VCaP (cell line): ENCODE measurements at regions not wholly inside any gene's neighbourhood (a gene's known extent, or its start where the extent isn't known, plus 50 kb on each side); places are given as distances from the start of the nearest gene placed in this dataset.

Experiments used
- H3K27ac ChIP-seq: fragments of 450-650 bp; 2 replicates; pipeline ENCODE4 v1.5.1; 2017
- TF ChIP-seq, protein P1 (sequence below): fragments of 450-650 bp; conservative IDR thresholded peaks from 2 replicates; pipeline ENCODE4 v1.5.1; 2017; ENCODE audit warnings: mild to moderate bottlenecking, moderate library complexity

DNA sequence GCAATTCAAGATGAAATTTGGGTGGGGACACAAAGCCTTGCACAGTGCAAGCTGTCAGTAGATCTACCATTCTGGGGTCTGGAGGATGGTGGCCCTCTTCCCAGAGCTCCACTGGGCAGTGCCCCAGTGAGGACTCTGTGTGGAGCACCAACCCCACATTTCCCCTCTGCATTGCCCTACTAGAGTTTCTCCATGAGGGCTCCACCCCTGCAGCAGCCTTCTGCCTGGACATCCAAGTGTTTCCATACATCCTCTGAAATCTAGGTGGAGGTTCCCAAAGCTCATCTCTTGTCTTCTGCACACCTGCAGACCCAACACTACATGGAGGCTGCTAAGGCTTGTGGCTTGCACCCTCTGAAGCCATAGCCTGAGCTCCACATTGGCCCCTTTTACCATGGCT is 402.3 kb downstream of the RAB28 start:
- TF ChIP-seq, protein P1, sequence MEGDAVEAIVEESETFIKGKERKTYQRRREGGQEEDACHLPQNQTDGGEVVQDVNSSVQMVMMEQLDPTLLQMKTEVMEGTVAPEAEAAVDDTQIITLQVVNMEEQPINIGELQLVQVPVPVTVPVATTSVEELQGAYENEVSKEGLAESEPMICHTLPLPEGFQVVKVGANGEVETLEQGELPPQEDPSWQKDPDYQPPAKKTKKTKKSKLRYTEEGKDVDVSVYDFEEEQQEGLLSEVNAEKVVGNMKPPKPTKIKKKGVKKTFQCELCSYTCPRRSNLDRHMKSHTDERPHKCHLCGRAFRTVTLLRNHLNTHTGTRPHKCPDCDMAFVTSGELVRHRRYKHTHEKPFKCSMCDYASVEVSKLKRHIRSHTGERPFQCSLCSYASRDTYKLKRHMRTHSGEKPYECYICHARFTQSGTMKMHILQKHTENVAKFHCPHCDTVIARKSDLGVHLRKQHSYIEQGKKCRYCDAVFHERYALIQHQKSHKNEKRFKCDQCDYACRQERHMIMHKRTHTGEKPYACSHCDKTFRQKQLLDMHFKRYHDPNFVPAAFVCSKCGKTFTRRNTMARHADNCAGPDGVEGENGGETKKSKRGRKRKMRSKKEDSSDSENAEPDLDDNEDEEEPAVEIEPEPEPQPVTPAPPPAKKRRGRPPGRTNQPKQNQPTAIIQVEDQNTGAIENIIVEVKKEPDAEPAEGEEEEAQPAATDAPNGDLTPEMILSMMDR: no peak
- no peak overlapping the region for H3K27ac ChIP-seq

- H3K27ac ChIP-seq: no peak overlapping the region
- TF ChIP-seq, protein P1: no peak
Observed at GRCh38 chr4:13067077-13067476, 417.1 kb downstream of the RAB28 start.

- TF ChIP-seq, protein P1: no peak
- H3K27ac ChIP-seq: no peak overlapping the region
Observed at GRCh38 chr4:13059019-13059418, 425.1 kb downstream of the RAB28 start.

GRCh38 chr4:13056630-13057189 is 427.4 kb downstream of the RAB28 start:
- no peak overlapping the region for H3K27ac ChIP-seq
- TF ChIP-seq, protein P1: no peak

- TF ChIP-seq, protein P1: no peak
- no peak overlapping the region for H3K27ac ChIP-seq
Observed at GRCh38 chr4:13054420-13054970, 429.6 kb downstream of the RAB28 start.

DNA sequence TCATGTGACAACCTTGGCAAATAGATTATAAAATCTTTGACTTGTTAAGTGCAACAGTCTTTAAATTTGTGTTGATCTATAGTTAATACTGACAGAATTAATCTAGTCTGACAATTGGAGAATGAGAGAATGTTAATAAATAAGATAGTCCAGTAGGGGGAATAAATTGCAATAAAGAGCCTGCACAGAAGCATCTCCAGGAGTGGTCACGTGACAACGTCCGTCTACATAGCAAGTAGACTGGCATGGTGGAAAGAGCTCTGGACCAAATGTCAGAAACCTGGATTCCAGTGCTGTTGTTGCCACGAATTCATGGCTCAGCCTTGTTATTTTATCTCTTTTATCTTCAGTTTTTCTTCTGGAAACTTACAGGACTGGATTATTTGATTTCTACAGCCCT is 436.5 kb downstream of the RAB28 start:
- no peak overlapping the region for H3K27ac ChIP-seq
- TF ChIP-seq, protein P1: no peak

GRCh38 chr4:13036841-13037240 is 447.3 kb downstream of the RAB28 start:
- TF ChIP-seq, protein P1: no peak
- no peak overlapping the region for H3K27ac ChIP-seq
